GM21528 (cell line): ENCODE measurements at regions not wholly inside any gene's neighbourhood (a gene's known extent, or its start where the extent isn't known, plus 50 kb on each side); places are given as distances from the start of the nearest gene placed in this dataset.

ENCODE experiments used
- ATAC-seq: cut with Tn5 transposase; IDR thresholded peaks from one replicate; pipeline ENCODE4 v1.9.1; 2021; ENCODE audit warnings: mild to moderate bottlenecking, moderate library complexity; ENCODE audit not compliant: unreplicated experiment, low FRiP score

GRCh38 chr4:137343221-137343620 lies 189.1 kb downstream of the PCDH18 start:
- ATAC-seq = no peak

GRCh38 chr4:137333031-137333430 lies 199.3 kb downstream of the PCDH18 start:
- ATAC-seq = no peak

GRCh38 chr4:137312257-137312656 lies 220.0 kb downstream of the PCDH18 start:
- ATAC-seq = no peak

GRCh38 chr4:137310593-137311490 lies 221.5 kb downstream of the PCDH18 start:
- no peak for ATAC-seq

GRCh38 chr4:137310166-137310565 lies 222.1 kb downstream of the PCDH18 start:
- ATAC-seq = no peak

GRCh38 chr4:137309424-137309823 lies 222.9 kb downstream of the PCDH18 start:
- no peak for ATAC-seq

GRCh38 chr4:137307806-137308205 lies 224.5 kb downstream of the PCDH18 start:
- ATAC-seq = no peak

GRCh38 chr4:137300776-137301175 lies 231.5 kb downstream of the PCDH18 start:
- no peak for ATAC-seq

- ATAC-seq = no peak
Measured at GRCh38 chr4:137299281-137299680, 233.0 kb downstream of the PCDH18 start.

- ATAC-seq = no peak
Measured at GRCh38 chr4:137293281-137293680, 239.0 kb downstream of the PCDH18 start.

- ATAC-seq = no peak
Measured at GRCh38 chr4:137283737-137284136, 248.6 kb downstream of the PCDH18 start.

- no peak for ATAC-seq
Measured at GRCh38 chr4:137278431-137278830, 253.9 kb downstream of the PCDH18 start.

- no peak for ATAC-seq
Measured at GRCh38 chr4:137274404-137274803, 257.9 kb downstream of the PCDH18 start.

- ATAC-seq = no peak
Measured at GRCh38 chr4:137267024-137267423, 265.3 kb downstream of the PCDH18 start.

GRCh38 chr4:137266511-137266910 lies 265.8 kb downstream of the PCDH18 start:
- ATAC-seq = no peak

GRCh38 chr4:137263206-137263605 lies 269.1 kb downstream of the PCDH18 start:
- ATAC-seq = no peak

- ATAC-seq = no peak
Measured at GRCh38 chr4:137253949-137254348, 278.3 kb downstream of the PCDH18 start.

- ATAC-seq = no peak
Measured at GRCh38 chr4:137249112-137249511, 283.2 kb downstream of the PCDH18 start.

GRCh38 chr4:137238456-137239162 lies 293.7 kb downstream of the PCDH18 start:
- no peak for ATAC-seq

- no peak for ATAC-seq
Measured at GRCh38 chr4:137226900-137227299, 305.4 kb downstream of the PCDH18 start.

- ATAC-seq = no peak
Measured at GRCh38 chr4:137226221-137226620, 306.1 kb downstream of the PCDH18 start.
